H9 (cell line): ENCODE measurements at regions not wholly inside any gene's neighbourhood (a gene's known extent, or its start where the extent isn't known, plus 50 kb on each side); places are given as distances from the start of the nearest gene placed in this dataset.

Experiments
- DNase-seq: peaks from one replicate; pipeline ENCODE4 v3.0.0-alpha.2; 2017
- H2AFZ ChIP-seq: one replicate; pipeline ENCODE4 v1.6.1; 2013; ENCODE audit warnings: mild to moderate bottlenecking, low read length, control low read depth, moderate library complexity
- H2AK5ac ChIP-seq: 2 replicates; pipeline ENCODE4 v1.6.1; 2013; ENCODE audit warnings: low read length, control low read depth, mixed read lengths; ENCODE audit not compliant: insufficient read length
- H2BK120ac ChIP-seq: one replicate; pipeline ENCODE4 v1.6.1; 2013; ENCODE audit warnings: low read depth, mild to moderate bottlenecking, low read length, control low read depth, inconsistent platforms; ENCODE audit not compliant: poor library complexity, severe bottlenecking
- H2BK12ac ChIP-seq: 2 replicates; pipeline ENCODE4 v1.6.1; 2013; ENCODE audit warnings: low read length, control low read depth, mixed read lengths, low read depth; ENCODE audit not compliant: insufficient read length
- H2BK15ac ChIP-seq: 2 replicates; pipeline ENCODE4 v1.6.1; 2013; ENCODE audit warnings: low read depth, low read length, control low read depth
- H2BK20ac ChIP-seq: one replicate; pipeline ENCODE4 v1.6.1; 2013; ENCODE audit warnings: low read depth, mild to moderate bottlenecking, low read length, control low read depth, inconsistent platforms; ENCODE audit not compliant: poor library complexity, severe bottlenecking
- H2BK5ac ChIP-seq: 2 replicates; pipeline ENCODE4 v1.6.1; 2013; ENCODE audit warnings: low read length, control low read depth, mixed read lengths; ENCODE audit not compliant: insufficient read length
- H3K14ac ChIP-seq: 2 replicates; pipeline ENCODE4 v1.6.1; 2013; ENCODE audit warnings: low read length, control low read depth; ENCODE audit not compliant: insufficient read depth
- H3K18ac ChIP-seq: 2 replicates; pipeline ENCODE4 v1.6.1; 2013; ENCODE audit warnings: low read depth, mild to moderate bottlenecking, mixed read lengths, low read length, control low read depth; ENCODE audit not compliant: insufficient read length
- H3K23ac ChIP-seq: 2 replicates; pipeline ENCODE4 v1.6.1; 2013; ENCODE audit warnings: low read length, control low read depth, mixed read lengths, low read depth; ENCODE audit not compliant: insufficient read length
- H3K23me2 ChIP-seq: 2 replicates; pipeline ENCODE4 v1.6.1; 2013; ENCODE audit warnings: low read depth, mild to moderate bottlenecking, mixed read lengths, low read length, control low read depth; ENCODE audit not compliant: insufficient read length, poor library complexity, severe bottlenecking
- H3K27ac ChIP-seq: 2 replicates; pipeline ENCODE4 v1.5.1; 2013; ENCODE audit warnings: low read length, control low read depth, mixed read lengths, low read depth; ENCODE audit not compliant: insufficient read length
- H3K27me3 ChIP-seq: 2 replicates; pipeline ENCODE4 v1.6.1; 2013; ENCODE audit warnings: low read length, control low read depth, inconsistent platforms; ENCODE audit not compliant: insufficient read depth
- H3K4ac ChIP-seq: 2 replicates; pipeline ENCODE4 v1.6.1; 2013; ENCODE audit warnings: low read depth, mild to moderate bottlenecking, control low read depth, inconsistent platforms, low read length, moderate library complexity
- H3K4me1 ChIP-seq: 2 replicates; pipeline ENCODE4 v1.6.1; 2013; ENCODE audit warnings: low read length, control low read depth, inconsistent platforms; ENCODE audit not compliant: insufficient read depth
- H3K4me2 ChIP-seq: 2 replicates; pipeline ENCODE4 v1.6.1; 2013; ENCODE audit warnings: low read length, control low read depth, mixed read lengths; ENCODE audit not compliant: insufficient read length, insufficient read depth
- H3K56ac ChIP-seq: 2 replicates; pipeline ENCODE4 v1.6.1; 2013; ENCODE audit warnings: low read depth, mild to moderate bottlenecking, mixed read lengths, low read length, control low read depth; ENCODE audit not compliant: insufficient read length
- H3K79me1 ChIP-seq: 2 replicates; pipeline ENCODE4 v1.6.1; 2013; ENCODE audit warnings: low read depth, mild to moderate bottlenecking, moderate library complexity, low read length, control low read depth, inconsistent platforms; ENCODE audit not compliant: insufficient read depth, poor library complexity, severe bottlenecking
- H3K79me2 ChIP-seq: 2 replicates; pipeline ENCODE4 v1.6.1; 2013; ENCODE audit warnings: low read length, control low read depth, inconsistent platforms; ENCODE audit not compliant: insufficient read depth
- H3K9ac ChIP-seq: 2 replicates; pipeline ENCODE4 v1.6.1; 2013; ENCODE audit warnings: low read length, control low read depth, mixed read lengths; ENCODE audit not compliant: insufficient read length; ENCODE audit errors: extremely low read depth
- H3K9me3 ChIP-seq: one replicate; pipeline ENCODE4 v1.6.1; 2013; ENCODE audit warnings: low read depth, low read length, inconsistent platforms; ENCODE audit not compliant: control insufficient read depth
- H3T11ph ChIP-seq: one replicate; pipeline ENCODE4 v1.6.1; 2013; ENCODE audit warnings: mild to moderate bottlenecking, low read length, control low read depth, inconsistent platforms
- H4K20me1 ChIP-seq: one replicate; pipeline ENCODE4 v1.6.1; 2013; ENCODE audit not compliant: control insufficient read depth, insufficient read length, insufficient read depth
- H4K5ac ChIP-seq: 2 replicates; pipeline ENCODE4 v1.6.1; 2013; ENCODE audit warnings: low read depth, mild to moderate bottlenecking, mixed read lengths, low read length, control low read depth; ENCODE audit not compliant: insufficient read length
- H4K8ac ChIP-seq: replicated peaks from 2 replicates; pipeline ENCODE4 v1.6.1; 2013; ENCODE audit warnings: low read length, control low read depth, mixed read lengths, low read depth; ENCODE audit not compliant: insufficient read length
- H4K91ac ChIP-seq: 2 replicates; pipeline ENCODE4 v1.6.1; 2013; ENCODE audit warnings: low read depth, mild to moderate bottlenecking, moderate library complexity, mixed read lengths, low read length, control low read depth; ENCODE audit not compliant: insufficient read length
- H3K27ac Mint-ChIP-seq, 3 experiments: 2 replicates in 2 of 3; 3 replicates in 1 of 3; pipeline ENCODE4 v1.8.0; 2020 to 2021; ENCODE audit warnings: mixed read lengths in 3 of 3, mild to moderate bottlenecking in 1 of 3, moderate library complexity in 1 of 3
- H3K27me3 Mint-ChIP-seq: 2 replicates; pipeline ENCODE4 v1.8.0; 2021; ENCODE audit warnings: low read depth, mild to moderate bottlenecking, moderate library complexity, mixed read lengths
- H3K36me3 Mint-ChIP-seq, 3 experiments: 2 replicates in 2 of 3; 3 replicates in 1 of 3; pipeline ENCODE4 v1.8.0; 2020 to 2021; ENCODE audit warnings: low read depth in 3 of 3, mixed read lengths in 3 of 3; ENCODE audit not compliant: insufficient read depth in 1 of 3
- H3K4me1 Mint-ChIP-seq, 2 experiments: 2 replicates each; pipeline ENCODE4 v1.8.0; 2020; ENCODE audit warnings: mixed read lengths in 2 of 2
- H3K4me3 Mint-ChIP-seq, 2 experiments: 2 replicates in 1 of 2; 3 replicates in 1 of 2; pipeline ENCODE4 v1.8.0; 2020 to 2021; ENCODE audit warnings: mild to moderate bottlenecking in 2 of 2, mixed read lengths in 2 of 2, moderate library complexity in 1 of 2
- H3K9me3 Mint-ChIP-seq, 2 experiments: 2 replicates in 1 of 2; 3 replicates in 1 of 2; pipeline ENCODE4 v1.8.0; 2020; ENCODE audit warnings: mild to moderate bottlenecking in 2 of 2, mixed read lengths in 2 of 2, moderate library complexity in 1 of 2
- CTCF ChIP-seq: fragments of 200-600 bp; sonication (generic); conservative IDR thresholded peaks from 3 replicates; pipeline ENCODE4 v1.8.0; 2021; ENCODE audit warnings: antibody characterized with exemption, mild to moderate bottlenecking
- WGBS: extraction: QIAGEN DNeasy Blood & Tissue Kit; methylation state at CpG from one replicate; pipeline ENCODE4 v1.1.7; 2013; ENCODE audit warnings: missing lambda C conversion rate, low lambda C conversion rate, mixed read lengths; ENCODE audit not compliant: insufficient read length; ENCODE audit errors: extremely low coverage; 5-methylcytosine and 5-hydroxymethylcytosine counted together

DNA sequence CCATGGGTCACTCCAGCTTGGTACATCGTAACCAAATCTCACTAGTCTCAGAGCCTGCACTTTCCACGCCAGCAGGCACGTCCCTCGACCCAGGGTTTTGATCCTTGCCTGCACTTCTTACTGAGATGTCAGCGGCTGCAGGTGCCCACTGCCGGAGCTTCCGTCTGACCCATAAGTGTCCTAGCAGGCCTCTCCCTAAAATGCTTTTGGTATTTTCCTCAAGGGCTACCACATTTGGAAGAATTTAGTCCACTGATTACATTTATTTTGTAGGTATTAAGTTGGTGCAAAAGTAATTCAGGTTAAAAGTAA is 175.0 kb upstream of the FBXO11 start:
- WGBS, result no CpG with 5 or more reads among the region's 7 CpGs

More for the DNA sequence above, 175.0 kb upstream of the FBXO11 start:
- no peak overlapping the region for H2BK20ac ChIP-seq
- H3K4me1 ChIP-seq, result no peaks in the 10 kb centered on the region
- H3K27me3 ChIP-seq, result no peaks in the 10 kb centered on the region
- H3K27ac ChIP-seq, result no peak overlapping the region
- no peak overlapping the region for H4K8ac ChIP-seq
- Mint-ChIP-seq H3K9me3 (peaks cover 6 to 8% of the 10 kb centered on the region in 2 experiments; a peak in 4 of 5 replicates), H3K4me3 (no peak overlapping the region), H3K27me3 (no peaks in the 10 kb centered on the region), H3K27ac (no peak overlapping the region), H3K36me3 (peaks cover 0 to 9% (median 4%) of the 10 kb centered on the region in 3 experiments; a peak in 5 of 7 replicates), H3K4me1 (no peaks in the 10 kb centered on the region)
- no peaks in the 10 kb centered on the region for H3K79me1 ChIP-seq
- TF ChIP-seq CTCF, result no peak
- no peak overlapping the region for H3K18ac ChIP-seq
- H3K14ac ChIP-seq, result no peak overlapping the region
- no peak overlapping the region for H2BK15ac ChIP-seq
- H2AFZ ChIP-seq, result no peak overlapping the region
- no peaks in the 10 kb centered on the region for H3K9me3 ChIP-seq
- H4K5ac ChIP-seq, result no peak overlapping the region
- no peaks in the 10 kb centered on the region for H3K79me2 ChIP-seq
- H3T11ph ChIP-seq, result no peak overlapping the region
- H2BK12ac ChIP-seq, result no peak overlapping the region
- no peak overlapping the region for H2AK5ac ChIP-seq
- H2BK120ac ChIP-seq, result no peak overlapping the region
- H3K9ac ChIP-seq, result no peak overlapping the region
- no peak overlapping the region for H3K4ac ChIP-seq
- H3K4me2 ChIP-seq, result no peak overlapping the region
- no peak for DNase-seq
- H3K23me2 ChIP-seq, result no peaks in the 10 kb centered on the region
- H3K56ac ChIP-seq, result no peak overlapping the region
- no peak overlapping the region for H3K23ac ChIP-seq
- H4K20me1 ChIP-seq, result no peaks in the 10 kb centered on the region
- H2BK5ac ChIP-seq, result no peak overlapping the region
- no peak overlapping the region for H4K91ac ChIP-seq
